ENCODE measurements at regions not wholly inside any gene's neighbourhood (a gene's known extent, or its start where the extent isn't known, plus 50 kb on each side); places are given as distances from the start of the nearest gene placed in this dataset.

GRCh38 chr13:68872338-68872737 is 1235.3 kb upstream of the ATXN8OS start:
- Histone ChIP-seq H3K4me1 (replicated peaks in 1 of 2; ENCODE audit: control insufficient read depth in 2 of 2, insufficient read depth in 2 of 2, low read length in 2 of 2) (no peaks in the 10 kb centered on the region), H3K27me3 (ENCODE audit: control insufficient read depth in 2 of 2, insufficient read depth in 2 of 2, low read length in 2 of 2) (no peaks in the 10 kb centered on the region), H3K79me2 (ENCODE audit: control insufficient read depth, insufficient read depth, low read length) (no peaks in the 10 kb centered on the region), H4K20me1 (replicated peaks; ENCODE audit: control insufficient read depth, insufficient read depth, low read length) (no peaks in the 10 kb centered on the region), H3K4me3 (no peak overlapping the region), H3K36me3 (ENCODE audit: control insufficient read depth, insufficient read depth, low read length) (no peaks in the 10 kb centered on the region), H3K9me1 (ENCODE audit: control insufficient read depth, insufficient read depth, low read length) (no peaks in the 10 kb centered on the region), H3K4me2 (ENCODE audit: insufficient read depth, low read length) (no peak overlapping the region), H2AFZ (ENCODE audit: low read depth, low read length) (no peak overlapping the region), H3K9me3 (replicated peaks; ENCODE audit: control insufficient read depth, insufficient read depth, low read depth, low read length) (no peaks in the 10 kb centered on the region), H3K27ac (ENCODE audit: extremely low read depth, low read depth, low read length) (no peak overlapping the region), H3K9ac (ENCODE audit: insufficient read depth in 1 of 2, low read depth in 2 of 2, low read length in 2 of 2) (no peak overlapping the region)
- DNase-seq (ENCODE audit: extremely low read depth in 1 of 4, low spot score in 3 of 4), result no peak
- CTCF ChIA-PET (ENCODE audit: low intra/inter-chr PET ratio), result no interaction called here
- POLR2A ChIA-PET, result no interaction called here
- intact Hi-C loops (cut with micrococcal nuclease), result no loop called here
- no peak for ATAC-seq
- in situ Hi-C loops (cut with MboI), result no loop called here
- no peak for FAIRE-seq
- no TSS peak for BruUV-seq (replicated peaks)
- WGBS (ENCODE audit: insufficient coverage, low coverage, missing lambda C conversion rate), result 5% methylated on average over 2 of the region's 2 CpGs
- no peak for TF ChIP-seq FOXA1 (IDR thresholded peaks at IDR 0.05; ENCODE audit: borderline replicate concordance)
- TF ChIP-seq PATZ1 (CRISPR knock-in tag; IDR thresholded peaks at IDR 0.05; ENCODE audit: borderline replicate concordance), result no peak
- no peak for TF ChIP-seq CBX1 (IDR thresholded peaks at IDR 0.05; ENCODE audit: low read depth)
- TF ChIP-seq GABPB1 (CRISPR knock-in tag; IDR thresholded peaks at IDR 0.05), result no peak
- TF ChIP-seq DDX20 (tag; IDR thresholded peaks at IDR 0.05; ENCODE audit: low read depth), result no peak
- no peak for TF ChIP-seq KAT7 (CRISPR knock-in tag; IDR thresholded peaks at IDR 0.05; ENCODE audit: borderline replicate concordance)
- no peak for TF ChIP-seq ZNF263 (CRISPR knock-in tag; IDR thresholded peaks at IDR 0.05; ENCODE audit: borderline replicate concordance)
- TF ChIP-seq CBFB (CRISPR knock-in tag; IDR thresholded peaks at IDR 0.05), result no peak
- no peak for TF ChIP-seq PRDM10 (IDR thresholded peaks at IDR 0.05; ENCODE audit: partially characterized antibody)
- no peak for TF ChIP-seq BRF2 (IDR thresholded peaks at IDR 0.05; ENCODE audit: borderline replicate concordance, insufficient read depth, insufficient read length)
- TF ChIP-seq NFIC (IDR thresholded peaks at IDR 0.05), result no peak
- no peak for TF ChIP-seq DPF2 (IDR thresholded peaks at IDR 0.05)
- no peak for TF ChIP-seq RHOXF2B (CRISPR knock-in tag; conservative IDR thresholded peaks at IDR 0.05)
- no peak for TF ChIP-seq ZNF764 (CRISPR knock-in tag; IDR thresholded peaks at IDR 0.05; ENCODE audit: low read depth)
- no peak for TF ChIP-seq ZFX (CRISPR knock-in tag; IDR thresholded peaks at IDR 0.05)
- TF ChIP-seq ZNF395 (CRISPR knock-in tag; IDR thresholded peaks at IDR 0.05), result no peak

Data from K562 (cell line).